ENCODE measurements at regions not wholly inside any gene's neighbourhood (a gene's known extent, or its start where the extent isn't known, plus 50 kb on each side); places are given as distances from the start of the nearest gene placed in this dataset.

- TF ChIP-seq ZKSCAN1 (IDR thresholded peaks at IDR 0.05; ENCODE audit: low read depth, low read length) (no peak), GABPB1 (CRISPR knock-in tag; IDR thresholded peaks at IDR 0.05) (peak; percentile 28; the same call in 1 of the 2 replicates), DDX20 (tag; IDR thresholded peaks at IDR 0.05; ENCODE audit: low read depth) (no peak), DACH1 (IDR thresholded peaks at IDR 0.05; ENCODE audit: partially characterized antibody) (no peak), RCOR1 (IDR thresholded peaks at IDR 0.05; ENCODE audit: borderline replicate concordance in 1 of 2, low read depth in 2 of 2, low read length in 2 of 2) (peak in 1 of 2 experiments; percentile 62; a peak in 1 of 4 replicates), ZNF174 (CRISPR knock-in tag; IDR thresholded peaks at IDR 0.05) (no peak), CBFB (CRISPR knock-in tag; IDR thresholded peaks at IDR 0.05) (no peak), YBX1 (IDR thresholded peaks at IDR 0.05) (no peak), REST (IDR thresholded peaks at IDR 0.05; ENCODE audit: borderline replicate concordance) (peak; percentile 96), REST (CRISPR knock-in tag; IDR thresholded peaks at IDR 0.05; ENCODE audit: low read depth) (no peak), CLOCK (CRISPR knock-in tag; IDR thresholded peaks at IDR 0.05; ENCODE audit: borderline replicate concordance) (no peak)
- TF ChIP-seq, protein P1, sequence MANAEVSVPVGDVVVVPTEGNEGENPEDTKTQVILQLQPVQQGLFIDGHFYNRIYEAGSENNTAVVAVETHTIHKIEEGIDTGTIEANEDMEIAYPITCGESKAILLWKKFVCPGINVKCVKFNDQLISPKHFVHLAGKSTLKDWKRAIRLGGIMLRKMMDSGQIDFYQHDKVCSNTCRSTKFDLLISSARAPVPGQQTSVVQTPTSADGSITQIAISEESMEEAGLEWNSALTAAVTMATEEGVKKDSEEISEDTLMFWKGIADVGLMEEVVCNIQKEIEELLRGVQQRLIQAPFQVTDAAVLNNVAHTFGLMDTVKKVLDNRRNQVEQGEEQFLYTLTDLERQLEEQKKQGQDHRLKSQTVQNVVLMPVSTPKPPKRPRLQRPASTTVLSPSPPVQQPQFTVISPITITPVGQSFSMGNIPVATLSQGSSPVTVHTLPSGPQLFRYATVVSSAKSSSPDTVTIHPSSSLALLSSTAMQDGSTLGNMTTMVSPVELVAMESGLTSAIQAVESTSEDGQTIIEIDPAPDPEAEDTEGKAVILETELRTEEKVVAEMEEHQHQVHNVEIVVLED (CRISPR knock-in tag; IDR thresholded peaks at IDR 0.05): no peak
- TF ChIP-seq, protein P2, sequence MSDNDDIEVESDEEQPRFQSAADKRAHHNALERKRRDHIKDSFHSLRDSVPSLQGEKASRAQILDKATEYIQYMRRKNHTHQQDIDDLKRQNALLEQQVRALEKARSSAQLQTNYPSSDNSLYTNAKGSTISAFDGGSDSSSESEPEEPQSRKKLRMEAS (CRISPR knock-in tag; IDR thresholded peaks at IDR 0.05): no peak
- TF ChIP-seq, protein P3, sequence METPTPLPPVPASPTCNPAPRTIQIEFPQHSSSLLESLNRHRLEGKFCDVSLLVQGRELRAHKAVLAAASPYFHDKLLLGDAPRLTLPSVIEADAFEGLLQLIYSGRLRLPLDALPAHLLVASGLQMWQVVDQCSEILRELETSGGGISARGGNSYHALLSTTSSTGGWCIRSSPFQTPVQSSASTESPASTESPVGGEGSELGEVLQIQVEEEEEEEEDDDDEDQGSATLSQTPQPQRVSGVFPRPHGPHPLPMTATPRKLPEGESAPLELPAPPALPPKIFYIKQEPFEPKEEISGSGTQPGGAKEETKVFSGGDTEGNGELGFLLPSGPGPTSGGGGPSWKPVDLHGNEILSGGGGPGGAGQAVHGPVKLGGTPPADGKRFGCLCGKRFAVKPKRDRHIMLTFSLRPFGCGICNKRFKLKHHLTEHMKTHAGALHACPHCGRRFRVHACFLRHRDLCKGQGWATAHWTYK (CRISPR knock-in tag; IDR thresholded peaks at IDR 0.05): no peak
These were observed 354.1 kb downstream of the SEC14L1 start (continued) for GRCh38 chr17:77494664-77495435.
